TTC549 (cell line): ENCODE measurements at regions not wholly inside any gene's neighbourhood (a gene's known extent, or its start where the extent isn't known, plus 50 kb on each side); places are given as distances from the start of the nearest gene placed in this dataset.
"Not testable (repeated sequence)": the region's sequence is repeated elsewhere in the genome, so short reads cannot be mapped to it uniquely, and the experiment has no call there.

Experiments used
- FAIRE-seq: peaks from 2 replicates; lab custom pipeline; 2012; peaks lifted over from hg19 to GRCh38; lab: Jason Lieb, UNC

- no peak for FAIRE-seq
These were observed 73.8 kb upstream of the EPCAM start for GRCh38 chr2:47295131-47295980.

- no peak for FAIRE-seq
These were observed 75.1 kb upstream of the EPCAM start for GRCh38 chr2:47293976-47294375.

GRCh38 chr2:47288864-47289263, 80.2 kb upstream of the EPCAM start:
- FAIRE-seq: no peak

- FAIRE-seq: no peak
These were observed 85.5 kb upstream of the EPCAM start for GRCh38 chr2:47283659-47284058.

- no peak for FAIRE-seq
These were observed 86.4 kb upstream of the EPCAM start for GRCh38 chr2:47282621-47283272.

- not testable (repeated sequence) for FAIRE-seq
These were observed 89.6 kb upstream of the EPCAM start for GRCh38 chr2:47279525-47279924.

- FAIRE-seq: no peak
These were observed 91.1 kb upstream of the EPCAM start for GRCh38 chr2:47277987-47278386.

- FAIRE-seq: no peak
These were observed 91.9 kb upstream of the EPCAM start for GRCh38 chr2:47277187-47277586.

- FAIRE-seq: no peak
These were observed 93.0 kb upstream of the EPCAM start for GRCh38 chr2:47276061-47276460.

GRCh38 chr2:47274054-47274782, 94.9 kb upstream of the EPCAM start:
- FAIRE-seq: no peak

GRCh38 chr2:47272905-47273758, 96.0 kb upstream of the EPCAM start:
- no peak for FAIRE-seq

GRCh38 chr2:47272031-47272864, 95.9 kb upstream of the CALM2 start:
- no peak for FAIRE-seq

- no peak for FAIRE-seq
These were observed 95.0 kb upstream of the CALM2 start for GRCh38 chr2:47271054-47272000.

GRCh38 chr2:47270421-47270820, 94.1 kb upstream of the CALM2 start:
- FAIRE-seq: no peak

GRCh38 chr2:47269316-47270232, 93.3 kb upstream of the CALM2 start:
- FAIRE-seq: no peak

GRCh38 chr2:47267711-47268086, 91.4 kb upstream of the CALM2 start:
- FAIRE-seq: no peak

GRCh38 chr2:47266939-47267710, 90.8 kb upstream of the CALM2 start:
- FAIRE-seq: no peak

- no peak for FAIRE-seq
These were observed 89.5 kb upstream of the CALM2 start for GRCh38 chr2:47265751-47266231.
